ENCODE measurements at regions not wholly inside any gene's neighbourhood (a gene's known extent, or its start where the extent isn't known, plus 50 kb on each side); places are given as distances from the start of the nearest gene placed in this dataset.

- no peak overlapping the region for H3K4me3 ChIP-seq (ENCODE audit: low read depth, low read length)
- in situ Hi-C loops (cut with HindIII; ENCODE audit: low sequenced_read_pairs) = no loop called here
- TF ChIP-seq, protein P1, sequence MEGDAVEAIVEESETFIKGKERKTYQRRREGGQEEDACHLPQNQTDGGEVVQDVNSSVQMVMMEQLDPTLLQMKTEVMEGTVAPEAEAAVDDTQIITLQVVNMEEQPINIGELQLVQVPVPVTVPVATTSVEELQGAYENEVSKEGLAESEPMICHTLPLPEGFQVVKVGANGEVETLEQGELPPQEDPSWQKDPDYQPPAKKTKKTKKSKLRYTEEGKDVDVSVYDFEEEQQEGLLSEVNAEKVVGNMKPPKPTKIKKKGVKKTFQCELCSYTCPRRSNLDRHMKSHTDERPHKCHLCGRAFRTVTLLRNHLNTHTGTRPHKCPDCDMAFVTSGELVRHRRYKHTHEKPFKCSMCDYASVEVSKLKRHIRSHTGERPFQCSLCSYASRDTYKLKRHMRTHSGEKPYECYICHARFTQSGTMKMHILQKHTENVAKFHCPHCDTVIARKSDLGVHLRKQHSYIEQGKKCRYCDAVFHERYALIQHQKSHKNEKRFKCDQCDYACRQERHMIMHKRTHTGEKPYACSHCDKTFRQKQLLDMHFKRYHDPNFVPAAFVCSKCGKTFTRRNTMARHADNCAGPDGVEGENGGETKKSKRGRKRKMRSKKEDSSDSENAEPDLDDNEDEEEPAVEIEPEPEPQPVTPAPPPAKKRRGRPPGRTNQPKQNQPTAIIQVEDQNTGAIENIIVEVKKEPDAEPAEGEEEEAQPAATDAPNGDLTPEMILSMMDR (IDR thresholded peaks at IDR 0.05; ENCODE audit: low read depth, low read length, missing control alignments) = no peak
- DNase-seq (ENCODE audit: low read depth) = peak; percentile 53
Measured at GRCh38 chr3:191775451-191776233, 314.7 kb downstream of the PYDC2 start.

DNA sequence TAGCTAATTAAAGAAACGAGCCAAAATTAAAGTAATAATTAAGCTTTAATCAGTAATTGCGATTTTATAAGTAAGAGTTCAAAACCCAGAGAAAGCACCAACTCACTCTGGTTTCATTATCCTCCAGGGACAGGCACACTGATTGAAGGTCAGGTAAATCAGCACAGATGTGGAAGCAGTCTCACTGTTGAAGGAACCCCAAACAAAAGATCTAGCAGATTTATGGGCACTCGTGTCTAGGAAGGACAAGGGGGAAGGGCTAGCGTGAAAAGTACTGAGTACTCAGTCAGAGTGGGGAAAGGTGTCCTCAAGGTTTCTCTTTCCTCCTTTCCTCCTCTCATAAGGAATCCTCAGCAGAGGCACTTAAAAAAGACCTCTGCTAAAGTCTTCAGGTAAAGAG is 320.1 kb downstream of the PYDC2 start:
- no peak for DNase-seq (ENCODE audit: low read depth)
- no peak overlapping the region for H3K4me3 ChIP-seq (ENCODE audit: low read depth, low read length)
- TF ChIP-seq, protein P1 (IDR thresholded peaks at IDR 0.05; ENCODE audit: low read depth, low read length, missing control alignments) = no peak
- in situ Hi-C loops (cut with HindIII; ENCODE audit: low sequenced_read_pairs) = no loop called here

DNA sequence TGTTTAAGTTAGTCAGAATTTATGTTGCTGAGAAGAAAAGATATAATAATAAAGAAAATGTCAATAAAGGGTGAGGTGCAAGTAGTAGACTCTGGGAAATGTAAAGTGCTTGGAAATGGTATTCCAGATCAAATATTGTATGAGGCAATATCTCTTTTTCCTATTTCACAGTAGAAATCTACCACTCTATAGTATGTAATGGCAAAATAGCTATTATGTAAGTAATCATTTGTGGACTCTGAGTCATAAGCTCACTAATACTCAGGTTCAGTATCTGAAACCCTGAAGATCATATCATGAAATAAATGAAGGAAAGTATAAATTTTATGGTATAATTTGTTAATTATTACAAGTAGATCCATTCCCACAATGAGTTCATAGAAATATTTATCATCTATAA is 322.1 kb downstream of the PYDC2 start:
- no peak overlapping the region for H3K4me3 ChIP-seq (ENCODE audit: low read depth, low read length)
- in situ Hi-C loops (cut with HindIII; ENCODE audit: low sequenced_read_pairs) = no loop called here
- TF ChIP-seq, protein P1 (IDR thresholded peaks at IDR 0.05; ENCODE audit: low read depth, low read length, missing control alignments) = no peak
- DNase-seq (ENCODE audit: low read depth) = no peak

GRCh38 chr3:191790934-191791333 is 330.0 kb downstream of the PYDC2 start:
- no peak overlapping the region for H3K4me3 ChIP-seq (ENCODE audit: low read depth, low read length)
- DNase-seq (ENCODE audit: low read depth) = no peak
- TF ChIP-seq, protein P1 (IDR thresholded peaks at IDR 0.05; ENCODE audit: low read depth, low read length, missing control alignments) = no peak
- in situ Hi-C loops (cut with HindIII; ENCODE audit: low sequenced_read_pairs) = no loop called here

DNA sequence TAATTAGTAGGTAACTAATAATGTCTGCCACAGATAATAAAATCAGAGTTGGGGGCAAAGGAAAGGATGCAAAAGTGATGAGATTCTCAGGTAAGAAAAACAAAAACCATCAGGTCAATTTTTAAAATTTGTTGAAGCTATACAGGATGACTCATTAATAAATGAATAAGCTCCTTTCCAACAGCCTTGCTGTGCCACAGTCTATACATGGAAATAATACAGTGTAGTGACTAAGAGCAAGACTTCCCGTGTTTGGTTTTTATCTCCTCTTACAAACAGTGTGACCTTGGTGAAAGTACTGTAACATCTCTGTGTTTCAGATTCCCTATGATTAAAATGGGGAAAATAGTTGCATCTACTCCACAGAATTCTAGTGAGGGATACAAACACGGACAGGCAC is 331.6 kb downstream of the PYDC2 start:
- TF ChIP-seq, protein P1 (IDR thresholded peaks at IDR 0.05; ENCODE audit: low read depth, low read length, missing control alignments) = no peak
- in situ Hi-C loops (cut with HindIII; ENCODE audit: low sequenced_read_pairs) = no loop called here
- no peak for DNase-seq (ENCODE audit: low read depth)
- H3K4me3 ChIP-seq (ENCODE audit: low read depth, low read length) = no peak overlapping the region

DNA sequence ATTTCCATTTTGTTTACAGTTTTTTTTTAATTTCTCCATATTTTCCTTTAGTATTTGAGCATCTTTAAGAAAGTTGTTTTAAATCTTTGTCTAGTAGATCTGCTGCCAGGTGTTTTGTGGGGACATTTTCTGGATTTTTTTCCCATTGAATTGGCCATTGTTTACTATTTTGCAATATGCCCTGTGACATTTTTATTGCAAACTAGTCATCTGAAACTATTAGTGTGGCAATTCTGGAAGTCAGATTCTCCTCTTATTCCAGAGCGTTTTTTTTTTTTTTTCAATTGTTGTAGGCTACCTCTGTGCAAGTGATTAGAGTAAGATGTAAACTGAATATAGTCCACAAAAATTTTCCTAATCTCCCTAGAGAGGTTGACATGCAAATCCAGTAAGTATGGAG is 334.2 kb downstream of the PYDC2 start:
- H3K4me3 ChIP-seq (ENCODE audit: low read depth, low read length) = no peak overlapping the region
- DNase-seq (ENCODE audit: low read depth) = no peak
- in situ Hi-C loops (cut with HindIII; ENCODE audit: low sequenced_read_pairs) = no loop called here
- TF ChIP-seq, protein P1 (IDR thresholded peaks at IDR 0.05; ENCODE audit: low read depth, low read length, missing control alignments) = no peak
